K562 (cell line): ENCODE measurements at regions not wholly inside any gene's neighbourhood (a gene's known extent, or its start where the extent isn't known, plus 50 kb on each side); places are given as distances from the start of the nearest gene placed in this dataset.

Source experiments
- ATAC-seq: fragments of 200-7000 bp; cut with Tn5 transposase; 3 replicates; pipeline ENCODE4 v1.9.1; 2020; ENCODE audit warnings: moderate library complexity
- BruUV-seq: library from RNA; stranded (reverse); fragments of 400-500 nt; replicated peaks from 2 replicates; lab custom pipeline; 2021; lab: Mats Ljungman, UMichigan
- CTCF ChIA-PET: fragments of 300-600 bp; formaldehyde crosslinking; extraction: SDS; loops from one replicate; lab custom pipeline; 2021; ENCODE audit warnings: low intra/inter-chr PET ratio; lab: Yijun Ruan, JAX
- POLR2A ChIA-PET: fragments of 300-600, 350-650 bp; sonication (Branson Sonifier 250); formaldehyde crosslinking; extraction: SDS; loops from one replicate; lab custom pipeline; 2021; ENCODE audit warnings: antibody characterized with exemption, inconsistent platforms; lab: Yijun Ruan, JAX
- DNase-seq, 4 experiments: peaks; one replicate each; pipeline versions ENCODE4 v3.0.0 to v3.0.0-alpha.2; 2011 to 2018; ENCODE audit warnings: low spot score in 3 of 4, mixed read lengths in 3 of 4; ENCODE audit errors: extremely low read depth in 1 of 4
- FAIRE-seq: peaks from 2 replicates; lab custom pipeline; 2011; peaks lifted over from hg19 to GRCh38; lab: Jason Lieb, UNC
- H2AFZ ChIP-seq: 2 replicates; pipeline ENCODE4 v1.6.0; 2011; ENCODE audit warnings: low read depth, low read length, control low read depth, inconsistent platforms
- H3K27ac ChIP-seq: fragments of 200-600 bp; 3 replicates; pipeline ENCODE4 v1.8.0; 2011; ENCODE audit warnings: low read depth, mild to moderate bottlenecking, control low read depth, inconsistent platforms, low read length, moderate library complexity, mixed read lengths; ENCODE audit errors: extremely low read depth
- H3K27me3 ChIP-seq, 2 experiments: fragments of 300-600 bp in 1 of 2; 2 replicates in 1 of 2; 3 replicates in 1 of 2; pipeline versions ENCODE4 v1.6.0 to v1.8.0; 2011; ENCODE audit warnings: inconsistent platforms in 2 of 2, low read length in 2 of 2, mild to moderate bottlenecking in 1 of 2, mixed read lengths in 1 of 2, moderate library complexity in 1 of 2; ENCODE audit not compliant: control insufficient read depth in 2 of 2, insufficient read depth in 2 of 2
- H3K36me3 ChIP-seq: fragments of 300-600 bp; 3 replicates; pipeline ENCODE4 v1.8.0; 2011; ENCODE audit warnings: mild to moderate bottlenecking, low read length, inconsistent platforms; ENCODE audit not compliant: control insufficient read depth, insufficient read depth
- H3K4me1 ChIP-seq, 2 experiments: fragments of 200-600 bp in 1 of 2; replicated peaks in 1 of 2; 2 replicates in 1 of 2; 3 replicates in 1 of 2; pipeline versions ENCODE4 v1.5.1 to v1.8.0; 2011; ENCODE audit warnings: inconsistent platforms in 2 of 2, low read length in 2 of 2, mild to moderate bottlenecking in 1 of 2, mixed read lengths in 1 of 2, moderate library complexity in 1 of 2; ENCODE audit not compliant: control insufficient read depth in 2 of 2, insufficient read depth in 2 of 2
- H3K4me2 ChIP-seq: 2 replicates; pipeline ENCODE4 v1.6.1; 2011; ENCODE audit warnings: low read length, control low read depth, inconsistent platforms, mixed read lengths; ENCODE audit not compliant: insufficient read depth
- H3K4me3 ChIP-seq: fragments of 200-600 bp; sonication (generic), shearing (Covaris generic); 2 replicates; pipeline ENCODE4 v1.5.1; 2016; ENCODE audit warnings: control low read depth, inconsistent platforms
- H3K79me2 ChIP-seq: fragments of 200-600 bp; 3 replicates; pipeline ENCODE4 v1.8.0; 2011; ENCODE audit warnings: low read length, inconsistent platforms; ENCODE audit not compliant: control insufficient read depth, insufficient read depth
- H3K9ac ChIP-seq, 2 experiments: 2 replicates each; pipeline versions ENCODE4 v1.6.0 to v1.6.1; 2011; ENCODE audit warnings: low read depth in 2 of 2, low read length in 2 of 2, control low read depth in 1 of 2, inconsistent platforms in 1 of 2, mild to moderate bottlenecking in 1 of 2, mixed read lengths in 1 of 2; ENCODE audit not compliant: insufficient read depth in 1 of 2
- H3K9me1 ChIP-seq: one replicate; pipeline ENCODE4 v1.6.0; 2011; ENCODE audit warnings: inconsistent platforms, mild to moderate bottlenecking, low read length, moderate library complexity; ENCODE audit not compliant: control insufficient read depth, insufficient read depth
- H3K9me3 ChIP-seq: replicated peaks from 2 replicates; pipeline ENCODE4 v1.5.1; 2011; ENCODE audit warnings: low read depth, low read length, inconsistent platforms; ENCODE audit not compliant: control insufficient read depth, insufficient read depth
- H4K20me1 ChIP-seq: replicated peaks from 2 replicates; pipeline ENCODE4 v1.6.1; 2011; ENCODE audit warnings: low read length, inconsistent platforms, mixed read lengths; ENCODE audit not compliant: control insufficient read depth, insufficient read depth
- FOXA1 ChIP-seq: fragments of 450-650 bp; IDR thresholded peaks from 2 replicates; pipeline ENCODE4 v1.6.1; 2016; ENCODE audit warnings: mild to moderate bottlenecking, borderline replicate concordance
- GABPA ChIP-seq: fragments of 200-800 bp; sonication (Bioruptor generic); conservative IDR thresholded peaks from 2 replicates; pipeline ENCODE4 v1.6.1; 2016; ENCODE audit warnings: low read depth, missing genetic modification characterization, missing compliant biosample characterization
- MCM3 ChIP-seq: fragments of 450-650 bp; IDR thresholded peaks from 2 replicates; pipeline ENCODE4 v1.6.1; 2016
- MYC ChIP-seq, 2 experiments: fragments of 250-450 bp in 1 of 2; sonication (Bioruptor Pico) in 1 of 2; IDR thresholded peaks; 2 replicates each; pipeline versions ENCODE4 v1.5.1 to v1.6.1; 2012 to 2021; ENCODE audit warnings: low read depth in 2 of 2, borderline replicate concordance in 1 of 2, improper control_type of control experiment in 1 of 2, low read length in 1 of 2, mild to moderate bottlenecking in 1 of 2, moderate library complexity in 1 of 2
- NR2C1 ChIP-seq, 2 experiments: fragments of 450-650 bp; IDR thresholded peaks; 2 replicates each; pipeline ENCODE4 v1.6.1; 2017; ENCODE audit warnings: mild to moderate bottlenecking in 2 of 2, antibody characterized with exemption in 1 of 2, inconsistent platforms in 1 of 2, missing compliant biosample characterization in 1 of 2, missing genetic modification characterization in 1 of 2
- TEAD2 ChIP-seq: fragments of 450-650 bp; IDR thresholded peaks from 2 replicates; pipeline ENCODE4 v1.6.1; 2016; ENCODE audit warnings: missing genetic modification characterization, control low read depth, missing compliant biosample characterization
- ZBTB1 ChIP-seq: sonication (generic); formaldehyde crosslinking; IDR thresholded peaks from 2 replicates; pipeline ENCODE4 v1.8.1; 2023; ENCODE audit warnings: missing genetic modification reagents, low read depth, mild to moderate bottlenecking, borderline replicate concordance
- ZNF134 ChIP-seq: fragments of 250-450 bp; sonication (Bioruptor Pico); conservative IDR thresholded peaks from 2 replicates; pipeline ENCODE4 v1.4.0; 2020
- ZNF253 ChIP-seq: fragments of 250-450 bp; sonication (Bioruptor Pico); conservative IDR thresholded peaks from 2 replicates; pipeline ENCODE4 v1.6.1; 2021; ENCODE audit warnings: mild to moderate bottlenecking
- ZNF695 ChIP-seq: fragments of 450-650 bp; formaldehyde crosslinking; IDR thresholded peaks from 2 replicates; pipeline ENCODE4 v1.4.0; 2020; ENCODE audit warnings: mild to moderate bottlenecking, moderate library complexity
- ZNF780A ChIP-seq: fragments of 250-450 bp; sonication (Bioruptor Pico); IDR thresholded peaks from 2 replicates; pipeline ENCODE4 v1.5.0; 2021; ENCODE audit warnings: mild to moderate bottlenecking
- WGBS: fragments of 100-300 bp; shearing (Covaris generic); methylation state at CpG from one replicate; pipeline ENCODE4 v1.1.6; 2016; ENCODE audit warnings: low coverage, mixed read lengths; ENCODE audit not compliant: insufficient coverage; ENCODE audit errors: missing lambda C conversion rate; 5-methylcytosine and 5-hydroxymethylcytosine counted together
- in situ Hi-C: fragments of 300-500 bp; cut with MboI; formaldehyde crosslinking; loops from 4 replicates; pipeline ENCODE4 v1.15.0; 2018; ENCODE audit warnings: inconsistent platforms, mixed read lengths
- intact Hi-C: fragments of 100-400 bp; cut with micrococcal nuclease; formaldehyde crosslinking; loops from 2 replicates; pipeline ENCODE4 v1.14.2; 2022
- TF ChIP-seq, protein P1 (sequence below): fragments of 150-350 bp; conservative IDR thresholded peaks from 2 replicates; pipeline ENCODE4 v1.6.1; 2014; ENCODE audit warnings: low read length
- TF ChIP-seq, protein P2 (sequence below), 2 experiments: IDR thresholded peaks in 1 of 2; conservative IDR thresholded peaks in 1 of 2; 2 replicates each; pipeline ENCODE4 v1.6.1; 2016; ENCODE audit warnings: low read depth in 2 of 2, mild to moderate bottlenecking in 1 of 2, missing compliant biosample characterization in 1 of 2, missing genetic modification characterization in 1 of 2, moderate library complexity in 1 of 2
- TF ChIP-seq, protein P3 (sequence below): fragments of 450-650 bp; IDR thresholded peaks from 2 replicates; pipeline ENCODE4 v1.6.1; 2016; ENCODE audit warnings: low read depth, mild to moderate bottlenecking, moderate library complexity

- TF ChIP-seq ZNF134 (no peak), ZNF253 (CRISPR knock-in tag) (no peak), MCM3 (no peak), GABPA (tag) (no peak), FOXA1 (no peak)
- TF ChIP-seq, protein P1, sequence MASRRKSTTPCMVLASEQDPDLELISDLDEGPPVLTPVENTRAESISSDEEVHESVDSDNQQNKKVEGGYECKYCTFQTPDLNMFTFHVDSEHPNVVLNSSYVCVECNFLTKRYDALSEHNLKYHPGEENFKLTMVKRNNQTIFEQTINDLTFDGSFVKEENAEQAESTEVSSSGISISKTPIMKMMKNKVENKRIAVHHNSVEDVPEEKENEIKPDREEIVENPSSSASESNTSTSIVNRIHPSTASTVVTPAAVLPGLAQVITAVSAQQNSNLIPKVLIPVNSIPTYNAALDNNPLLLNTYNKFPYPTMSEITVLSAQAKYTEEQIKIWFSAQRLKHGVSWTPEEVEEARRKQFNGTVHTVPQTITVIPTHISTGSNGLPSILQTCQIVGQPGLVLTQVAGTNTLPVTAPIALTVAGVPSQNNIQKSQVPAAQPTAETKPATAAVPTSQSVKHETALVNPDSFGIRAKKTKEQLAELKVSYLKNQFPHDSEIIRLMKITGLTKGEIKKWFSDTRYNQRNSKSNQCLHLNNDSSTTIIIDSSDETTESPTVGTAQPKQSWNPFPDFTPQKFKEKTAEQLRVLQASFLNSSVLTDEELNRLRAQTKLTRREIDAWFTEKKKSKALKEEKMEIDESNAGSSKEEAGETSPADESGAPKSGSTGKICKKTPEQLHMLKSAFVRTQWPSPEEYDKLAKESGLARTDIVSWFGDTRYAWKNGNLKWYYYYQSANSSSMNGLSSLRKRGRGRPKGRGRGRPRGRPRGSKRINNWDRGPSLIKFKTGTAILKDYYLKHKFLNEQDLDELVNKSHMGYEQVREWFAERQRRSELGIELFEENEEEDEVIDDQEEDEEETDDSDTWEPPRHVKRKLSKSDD, result no peak
Measured at GRCh38 chr3:86711634-86712033, 279.3 kb downstream of the VGLL3 start (continued).

DNA sequence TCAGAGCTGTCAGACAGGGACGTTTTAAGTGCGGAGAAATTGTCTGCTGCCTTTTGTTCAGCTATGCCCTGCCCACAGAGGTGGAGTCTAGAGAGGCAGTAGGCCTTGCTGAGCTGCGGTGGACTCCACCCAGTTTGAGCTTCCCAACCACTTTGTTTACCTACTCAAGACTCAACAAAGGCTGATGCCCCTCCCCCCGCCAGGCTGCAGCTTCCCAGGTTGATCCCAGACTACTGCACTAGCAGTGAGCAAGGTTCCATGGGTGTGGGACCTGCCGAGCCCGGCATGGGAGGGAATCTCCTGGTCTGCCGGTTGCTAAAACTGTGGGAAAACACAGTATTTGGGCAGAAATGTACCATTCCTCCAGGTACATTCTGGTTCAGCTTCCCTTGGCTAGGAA, 282.1 kb downstream of the VGLL3 start:
- CTCF ChIA-PET, result no interaction called here
- POLR2A ChIA-PET, result no interaction called here
- no peak for TF ChIP-seq ZBTB1 (CRISPR knock-in tag)
- TF ChIP-seq, protein P2, sequence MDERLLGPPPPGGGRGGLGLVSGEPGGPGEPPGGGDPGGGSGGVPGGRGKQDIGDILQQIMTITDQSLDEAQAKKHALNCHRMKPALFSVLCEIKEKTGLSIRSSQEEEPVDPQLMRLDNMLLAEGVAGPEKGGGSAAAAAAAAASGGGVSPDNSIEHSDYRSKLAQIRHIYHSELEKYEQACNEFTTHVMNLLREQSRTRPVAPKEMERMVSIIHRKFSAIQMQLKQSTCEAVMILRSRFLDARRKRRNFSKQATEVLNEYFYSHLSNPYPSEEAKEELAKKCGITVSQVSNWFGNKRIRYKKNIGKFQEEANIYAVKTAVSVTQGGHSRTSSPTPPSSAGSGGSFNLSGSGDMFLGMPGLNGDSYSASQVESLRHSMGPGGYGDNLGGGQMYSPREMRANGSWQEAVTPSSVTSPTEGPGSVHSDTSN (CRISPR knock-in tag; IDR thresholded peaks at IDR 0.05; ENCODE audit: low read depth), result no peak
- TF ChIP-seq, protein P2 (tag; conservative IDR thresholded peaks at IDR 0.05; ENCODE audit: low read depth), result no peak
- TF ChIP-seq NR2C1 (IDR thresholded peaks at IDR 0.05), result no peak
- TF ChIP-seq NR2C1 (tag; IDR thresholded peaks at IDR 0.05), result no peak
- TF ChIP-seq ZNF780A (CRISPR knock-in tag), result no peak
- no peak for TF ChIP-seq TEAD2 (tag)
- TF ChIP-seq ZNF695 (CRISPR knock-in tag), result no peak
- TF ChIP-seq MYC (IDR thresholded peaks at IDR 0.05; ENCODE audit: low read depth, low read length), result no peak
- TF ChIP-seq MYC (CRISPR knock-in tag; IDR thresholded peaks at IDR 0.05; ENCODE audit: borderline replicate concordance, low read depth), result no peak
- TF ChIP-seq, protein P3, sequence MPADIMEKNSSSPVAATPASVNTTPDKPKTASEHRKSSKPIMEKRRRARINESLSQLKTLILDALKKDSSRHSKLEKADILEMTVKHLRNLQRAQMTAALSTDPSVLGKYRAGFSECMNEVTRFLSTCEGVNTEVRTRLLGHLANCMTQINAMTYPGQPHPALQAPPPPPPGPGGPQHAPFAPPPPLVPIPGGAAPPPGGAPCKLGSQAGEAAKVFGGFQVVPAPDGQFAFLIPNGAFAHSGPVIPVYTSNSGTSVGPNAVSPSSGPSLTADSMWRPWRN, result no peak

More for the DNA sequence above, 282.1 kb downstream of the VGLL3 start:
- H4K20me1 ChIP-seq, result no peaks in the 10 kb centered on the region
- in situ Hi-C loops (no loop called here), intact Hi-C loops (no loop called here)
- no peak overlapping the region for H3K9ac ChIP-seq
- no peaks in the 10 kb centered on the region for H3K79me2 ChIP-seq
- H3K4me3 ChIP-seq, result no peak overlapping the region
- H3K4me1 ChIP-seq, result no peaks in the 10 kb centered on the region
- no peak for ATAC-seq
- WGBS, result 0% methylated on average over 6 of the region's 7 CpGs
- no peak overlapping the region for H3K4me2 ChIP-seq
- no peak for FAIRE-seq
- DNase-seq, result no peak
- no peak overlapping the region for H2AFZ ChIP-seq
- no peaks in the 10 kb centered on the region for H3K9me3 ChIP-seq
- no peaks in the 10 kb centered on the region for H3K9me1 ChIP-seq
- no peaks in the 10 kb centered on the region for H3K36me3 ChIP-seq
- H3K27me3 ChIP-seq, result no peaks in the 10 kb centered on the region
- no TSS peak for BruUV-seq
- no peak overlapping the region for H3K27ac ChIP-seq
